Stomach (tissue), 8 donors: ENCODE measurements at regions not wholly inside any gene's neighbourhood (a gene's known extent, or its start where the extent isn't known, plus 50 kb on each side); places are given as distances from the start of the nearest gene placed in this dataset.

ENCODE experiments used
- DNase-seq, 2 donors: peaks; one replicate each; pipeline versions ENCODE4 v3.0.0 to v3.0.0-alpha.2; 2013 to 2019
- H3K27ac ChIP-seq, 5 donors: fragments of 200-600 bp in 4 of 5; sonication (generic) in 4 of 5; one replicate each; pipeline ENCODE4 v1.5.1; 2013 to 2019; ENCODE audit warnings: mild to moderate bottlenecking in 1 of 5, moderate library complexity in 1 of 5
- H3K27me3 ChIP-seq, 3 donors: fragments of 200-600 bp; sonication (generic); one replicate each; pipeline ENCODE4 v1.5.1; 2017 to 2019; ENCODE audit warnings: mixed run types in 1 of 3
- H3K36me3 ChIP-seq, 4 donors: fragments of 200-600 bp; sonication (generic); 1 replicate in 3 of 4; 2 replicates in 1 of 4; pipeline ENCODE4 v1.5.1; 2016 to 2019
- H3K4me1 ChIP-seq, 4 donors: fragments of 200-600 bp; sonication (generic); one replicate each; pipeline ENCODE4 v1.5.1; 2016 to 2019
- H3K4me3 ChIP-seq, 4 donors: fragments of 200-600 bp; sonication (generic) in 3 of 4; one replicate each; pipeline ENCODE4 v1.5.1; 2016 to 2019; ENCODE audit warnings: mild to moderate bottlenecking in 1 of 4
- H3K9me3 ChIP-seq, 4 donors: fragments of 200-600 bp; sonication (generic); one replicate each; pipeline ENCODE4 v1.5.1; 2016 to 2019
- CTCF ChIP-seq, 7 experiments: fragments of 450-650 bp in 4 of 7; fragments of 200-600 bp in 3 of 7; sonication (generic) in 3 of 7; IDR thresholded peaks; one replicate each; pipeline ENCODE4 v1.5.1; 2016 to 2019; ENCODE audit warnings: antibody characterized with exemption in 7 of 7, control low read depth in 2 of 7, mild to moderate bottlenecking in 1 of 7
- EP300 ChIP-seq: sonication (generic); formaldehyde crosslinking; IDR thresholded peaks from one replicate; pipeline ENCODE4 v1.6.1; 2017; ENCODE audit warnings: antibody characterized with exemption
- POLR2A ChIP-seq, 4 donors: fragments of 450-650 bp; IDR thresholded peaks; one replicate each; pipeline ENCODE4 v1.6.1; 2016; ENCODE audit warnings: antibody characterized with exemption in 4 of 4, control low read depth in 2 of 4, mild to moderate bottlenecking in 1 of 4, moderate library complexity in 1 of 4
- POLR2AphosphoS5 ChIP-seq, 3 donors: sonication (generic); formaldehyde crosslinking; IDR thresholded peaks; one replicate each; pipeline ENCODE4 v1.6.1; 2016; ENCODE audit warnings: antibody characterized with exemption in 3 of 3
- WGBS, 5 donors: extraction: QIAGEN DNeasy Blood & Tissue Kit in 3 of 5; methylation state at CpG; one replicate each; pipeline versions ENCODE4 v1.1.5 to v1.1.7; 2013 to 2018; 5-methylcytosine and 5-hydroxymethylcytosine counted together
- intact Hi-C: fragments of 100-400 bp; cut with DNase I; formaldehyde crosslinking; loops from one replicate; pipeline ENCODE4 v1.15.1; 2023; ENCODE audit warnings: low total_unique reads
- donor health status: healthy with polysubstance abuse.
- donor health status: Bipolar disorder and iron deficiency.
- donor health status: healthy.

- no peak for TF ChIP-seq POLR2AphosphoS5 (IDR thresholded peaks at IDR 0.05)
- no peak for TF ChIP-seq CTCF (IDR thresholded peaks at IDR 0.05)
- H3K4me1 ChIP-seq: peaks cover 0 to 9% (median 5%) of the 10 kb centered on the region in 4 donors
- intact Hi-C loops: no loop called here
- 73 to 93% (median 84%) methylated on average over 11 to 12 of the region's 12 CpGs for WGBS, 5 donors
- no peaks in the 10 kb centered on the region for H3K9me3 ChIP-seq
- H3K36me3 ChIP-seq: no peaks in the 10 kb centered on the region
- H3K27ac ChIP-seq: no peak overlapping the region
- no peak for DNase-seq
- H3K27me3 ChIP-seq: peaks cover 0 to 35% (median 5%) of the 10 kb centered on the region in 3 donors
- H3K4me3 ChIP-seq: no peak overlapping the region
These were observed 83.2 kb downstream of the BUD13 start for GRCh38 chr11:116689413-116690127.

GRCh38 chr11:116688202-116688540 is 84.6 kb downstream of the BUD13 start:
- no peak for TF ChIP-seq CTCF (IDR thresholded peaks at IDR 0.05)
- no peak for TF ChIP-seq EP300
- no peak for TF ChIP-seq POLR2A (IDR thresholded peaks at IDR 0.05)
- Histone ChIP-seq H3K27me3 (peaks cover 0 to 31% (median 5%) of the 10 kb centered on the region in 3 donors), H3K4me1 (peaks cover 0 to 6% (median 2%) of the 10 kb centered on the region in 4 donors), H3K27ac (no peak overlapping the region), H3K4me3 (no peak overlapping the region), H3K9me3 (peaks cover 0 to 12% (median 7%) of the 10 kb centered on the region in 4 donors), H3K36me3 (no peaks in the 10 kb centered on the region)
- WGBS, 5 donors: 40 to 63% (median 53%) methylated on average over 6 of the region's 6 CpGs
- DNase-seq: no peak
- intact Hi-C loops: no loop called here

GRCh38 chr11:116687458-116688201 is 85.2 kb downstream of the BUD13 start:
- 27 to 47% (median 33%) methylated on average over 5 to 6 of the region's 6 CpGs for WGBS, 5 donors
- no peak overlapping the region for H3K4me3 ChIP-seq
- H3K9me3 ChIP-seq: peaks cover 0 to 17% (median 7%) of the 10 kb centered on the region in 4 donors
- H3K27me3 ChIP-seq: peaks cover 0 to 25% (median 5%) of the 10 kb centered on the region in 3 donors
- H3K36me3 ChIP-seq: no peaks in the 10 kb centered on the region
- H3K27ac ChIP-seq: no peak overlapping the region
- TF ChIP-seq CTCF (IDR thresholded peaks at IDR 0.05): no peak
- no peak for TF ChIP-seq EP300
- no peak for TF ChIP-seq POLR2AphosphoS5 (IDR thresholded peaks at IDR 0.05)
- no peak for TF ChIP-seq POLR2A (IDR thresholded peaks at IDR 0.05)
- intact Hi-C loops: no loop called here
- no peak for DNase-seq
- H3K4me1 ChIP-seq: peaks cover 0 to 6% (median 2%) of the 10 kb centered on the region in 4 donors

- Histone ChIP-seq H3K27ac (no peak overlapping the region), H3K9me3 (peaks cover 0 to 17% (median 7%) of the 10 kb centered on the region in 4 donors), H3K4me3 (no peak overlapping the region), H3K27me3 (peaks cover 0 to 20% (median 5%) of the 10 kb centered on the region in 3 donors), H3K36me3 (no peaks in the 10 kb centered on the region), H3K4me1 (peaks cover 0 to 5% (median 2%) of the 10 kb centered on the region in 4 donors)
- WGBS, 5 donors: 55 to 60% (median 57%) methylated on average over 9 of the region's 9 CpGs
- intact Hi-C loops: no loop called here
- TF ChIP-seq CTCF (IDR thresholded peaks at IDR 0.05): no peak
- no peak for TF ChIP-seq POLR2AphosphoS5 (IDR thresholded peaks at IDR 0.05)
- no peak for TF ChIP-seq EP300
- no peak for TF ChIP-seq POLR2A (IDR thresholded peaks at IDR 0.05)
- DNase-seq: no peak
These were observed 85.9 kb downstream of the BUD13 start for GRCh38 chr11:116686866-116687265.
